ENCODE measurements at regions not wholly inside any gene's neighbourhood (a gene's known extent, or its start where the extent isn't known, plus 50 kb on each side); places are given as distances from the start of the nearest gene placed in this dataset.

DNA sequence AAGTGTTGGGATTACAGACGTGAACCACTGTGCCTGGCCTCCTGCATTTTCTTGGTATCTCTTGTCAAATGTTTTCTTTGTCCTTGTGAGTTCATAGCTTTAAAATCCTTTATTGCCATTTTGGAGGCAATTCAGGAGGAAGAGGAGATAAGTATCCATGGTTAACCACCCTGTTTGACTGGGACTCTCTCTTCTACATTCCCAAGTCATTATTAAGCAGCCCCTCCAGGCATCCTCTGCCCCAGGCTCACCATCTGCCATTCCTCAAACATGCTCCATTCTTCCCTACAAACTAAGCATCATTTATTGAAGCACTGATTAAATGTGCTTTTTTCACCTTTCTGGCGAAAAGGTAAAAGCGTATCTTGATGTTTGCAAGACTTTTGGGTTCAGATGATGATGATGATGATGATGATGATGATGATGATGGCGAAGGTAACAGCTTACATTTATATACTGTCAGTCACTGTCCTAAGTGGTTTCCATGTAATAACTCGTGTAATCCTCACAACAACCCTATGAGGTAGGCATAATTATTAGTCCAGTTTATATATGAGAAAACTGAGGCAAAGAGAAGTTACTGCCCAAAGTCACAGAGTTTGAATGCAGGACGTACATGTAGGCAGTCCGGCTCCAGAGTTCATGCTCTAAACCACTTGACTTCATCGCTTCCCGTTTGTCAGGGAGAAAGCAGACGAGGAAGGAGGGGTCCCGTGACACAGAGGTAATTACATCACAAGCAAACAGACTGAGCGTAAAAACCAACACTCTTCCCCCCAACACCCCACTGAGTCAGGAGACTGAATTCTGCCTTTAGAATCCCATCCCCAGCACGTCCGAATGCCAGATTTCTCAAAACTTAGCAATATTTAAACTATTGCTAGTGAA is 69.7 kb upstream of the ACKR3 start:
- no peak overlapping the region for H3K4me3 ChIP-seq
- no peaks in the 10 kb centered on the region for H3K4me1 ChIP-seq (ENCODE audit: control insufficient read depth in 1 of 2, low read depth in 2 of 2)
- DNase-seq (ENCODE audit: low spot score) (no peak), ATAC-seq (ENCODE audit: insufficient number of reproducible peaks, low FRiP score, low read depth) (no peak)
- no peaks in the 10 kb centered on the region for H3K27me3 ChIP-seq (replicated peaks; ENCODE audit: insufficient read depth)
- no peak overlapping the region for H3K27ac ChIP-seq
- H3K9me3 ChIP-seq, result no peaks in the 10 kb centered on the region
- TF ChIP-seq, protein P1, sequence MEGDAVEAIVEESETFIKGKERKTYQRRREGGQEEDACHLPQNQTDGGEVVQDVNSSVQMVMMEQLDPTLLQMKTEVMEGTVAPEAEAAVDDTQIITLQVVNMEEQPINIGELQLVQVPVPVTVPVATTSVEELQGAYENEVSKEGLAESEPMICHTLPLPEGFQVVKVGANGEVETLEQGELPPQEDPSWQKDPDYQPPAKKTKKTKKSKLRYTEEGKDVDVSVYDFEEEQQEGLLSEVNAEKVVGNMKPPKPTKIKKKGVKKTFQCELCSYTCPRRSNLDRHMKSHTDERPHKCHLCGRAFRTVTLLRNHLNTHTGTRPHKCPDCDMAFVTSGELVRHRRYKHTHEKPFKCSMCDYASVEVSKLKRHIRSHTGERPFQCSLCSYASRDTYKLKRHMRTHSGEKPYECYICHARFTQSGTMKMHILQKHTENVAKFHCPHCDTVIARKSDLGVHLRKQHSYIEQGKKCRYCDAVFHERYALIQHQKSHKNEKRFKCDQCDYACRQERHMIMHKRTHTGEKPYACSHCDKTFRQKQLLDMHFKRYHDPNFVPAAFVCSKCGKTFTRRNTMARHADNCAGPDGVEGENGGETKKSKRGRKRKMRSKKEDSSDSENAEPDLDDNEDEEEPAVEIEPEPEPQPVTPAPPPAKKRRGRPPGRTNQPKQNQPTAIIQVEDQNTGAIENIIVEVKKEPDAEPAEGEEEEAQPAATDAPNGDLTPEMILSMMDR (IDR thresholded peaks at IDR 0.05), result no peak
- no peaks in the 10 kb centered on the region for H3K36me3 ChIP-seq

DNA sequence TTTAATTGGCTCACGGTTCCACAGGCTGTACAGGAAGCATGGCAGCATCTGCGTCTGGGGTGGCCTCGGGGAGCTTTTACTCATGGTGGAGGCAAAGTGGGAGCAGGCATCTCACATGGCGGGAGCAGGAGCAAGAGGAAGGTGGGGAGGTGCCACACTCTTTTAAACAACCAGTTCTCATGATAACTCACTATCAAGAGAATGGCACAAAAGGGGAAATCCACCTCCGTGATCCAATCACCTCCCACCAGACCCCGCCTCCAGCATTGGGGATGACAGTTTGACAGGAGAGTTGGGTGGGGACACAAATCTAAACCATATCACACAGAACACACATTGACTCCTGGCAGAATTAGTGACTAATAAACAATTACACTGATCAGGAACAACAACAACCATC is 68.6 kb upstream of the ACKR3 start:
- H3K4me3 ChIP-seq, result no peak overlapping the region
- DNase-seq (ENCODE audit: low spot score) (no peak), ATAC-seq (ENCODE audit: insufficient number of reproducible peaks, low FRiP score, low read depth) (no peak)
- H3K27me3 ChIP-seq (replicated peaks; ENCODE audit: insufficient read depth), result no peaks in the 10 kb centered on the region
- H3K4me1 ChIP-seq (ENCODE audit: control insufficient read depth in 1 of 2, low read depth in 2 of 2), result no peaks in the 10 kb centered on the region
- TF ChIP-seq, protein P1 (IDR thresholded peaks at IDR 0.05), result no peak
- no peaks in the 10 kb centered on the region for H3K36me3 ChIP-seq
- H3K9me3 ChIP-seq, result no peaks in the 10 kb centered on the region
- no peak overlapping the region for H3K27ac ChIP-seq

DNA sequence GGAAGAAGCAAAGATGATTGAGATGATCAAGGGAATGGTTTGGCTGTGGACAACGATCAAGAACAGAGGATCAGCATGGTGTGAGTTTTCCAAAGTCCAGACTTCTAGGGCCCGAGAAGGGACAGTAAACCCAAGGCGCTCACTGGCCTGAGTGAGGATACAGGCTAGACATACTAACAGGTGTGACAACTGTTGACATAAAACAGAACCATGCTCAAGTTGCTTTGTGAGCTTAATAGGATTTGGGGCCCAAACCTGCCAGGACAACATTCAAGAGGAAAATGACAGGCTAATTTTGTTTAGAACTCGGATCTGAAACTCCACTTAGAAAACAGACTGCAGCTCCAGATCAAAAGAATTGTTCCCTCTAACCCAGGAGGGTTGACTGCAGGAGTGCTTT is 68.1 kb upstream of the ACKR3 start:
- TF ChIP-seq, protein P1 (IDR thresholded peaks at IDR 0.05), result no peak
- Histone ChIP-seq H3K4me3 (no peak overlapping the region), H3K27ac (no peak overlapping the region), H3K9me3 (no peaks in the 10 kb centered on the region), H3K27me3 (replicated peaks; ENCODE audit: insufficient read depth) (no peaks in the 10 kb centered on the region), H3K36me3 (no peaks in the 10 kb centered on the region), H3K4me1 (ENCODE audit: control insufficient read depth in 1 of 2, low read depth in 2 of 2) (no peaks in the 10 kb centered on the region)
- ATAC-seq (ENCODE audit: insufficient number of reproducible peaks, low FRiP score, low read depth) (no peak), DNase-seq (ENCODE audit: low spot score) (no peak)

DNA sequence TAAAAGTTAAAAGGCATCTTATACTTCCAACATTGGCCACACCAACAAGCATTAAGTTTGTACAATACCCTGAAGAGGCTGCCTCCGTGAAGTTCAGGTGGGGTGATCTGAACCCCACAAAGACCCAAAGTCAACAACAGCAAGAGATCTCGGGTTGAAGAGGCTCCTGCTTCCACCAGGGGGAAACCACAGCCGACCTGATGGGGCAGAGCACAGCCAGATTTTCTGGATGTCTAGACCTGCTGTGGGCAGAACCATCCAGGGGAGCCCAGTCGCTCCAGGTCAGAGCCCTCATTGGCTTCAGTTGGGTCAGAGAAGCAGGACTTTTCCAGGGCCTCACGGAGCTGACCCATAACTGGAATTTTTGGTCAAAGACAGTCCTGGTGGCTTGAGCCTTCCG is 66.5 kb upstream of the ACKR3 start:
- no peaks in the 10 kb centered on the region for H3K36me3 ChIP-seq
- H3K4me3 ChIP-seq, result no peak overlapping the region
- H3K9me3 ChIP-seq, result no peaks in the 10 kb centered on the region
- DNase-seq (ENCODE audit: low spot score), result no peak
- TF ChIP-seq, protein P1 (IDR thresholded peaks at IDR 0.05), result no peak
- ATAC-seq (ENCODE audit: insufficient number of reproducible peaks, low FRiP score, low read depth), result no peak
- H3K4me1 ChIP-seq (ENCODE audit: control insufficient read depth in 1 of 2, low read depth in 2 of 2), result no peaks in the 10 kb centered on the region
- no peaks in the 10 kb centered on the region for H3K27me3 ChIP-seq (replicated peaks; ENCODE audit: insufficient read depth)
- H3K27ac ChIP-seq, result no peak overlapping the region

DNA sequence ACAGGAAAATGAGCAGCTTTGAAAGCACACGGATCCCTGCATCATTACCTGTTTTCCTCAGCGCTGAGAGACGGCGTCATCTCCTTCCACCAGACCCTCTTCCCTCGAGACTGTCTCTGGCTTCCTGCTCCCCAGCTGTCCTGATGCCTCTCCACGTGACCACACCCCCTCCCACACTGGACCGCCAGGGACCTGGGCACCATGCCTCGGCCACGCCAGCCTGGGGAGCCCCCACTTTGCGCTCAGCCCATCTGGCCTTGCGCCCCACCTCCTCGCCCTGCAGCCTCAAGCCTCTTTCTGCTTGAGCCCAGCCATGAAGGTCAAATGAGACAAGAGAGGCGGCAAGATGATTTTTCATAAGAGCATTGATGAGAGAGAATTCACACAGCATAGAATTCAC is 66.0 kb upstream of the ACKR3 start:
- DNase-seq (ENCODE audit: low spot score) (no peak), ATAC-seq (ENCODE audit: insufficient number of reproducible peaks, low FRiP score, low read depth) (no peak)
- Histone ChIP-seq H3K27ac (no peak overlapping the region), H3K36me3 (no peaks in the 10 kb centered on the region), H3K4me1 (ENCODE audit: control insufficient read depth in 1 of 2, low read depth in 2 of 2) (no peaks in the 10 kb centered on the region), H3K4me3 (no peak overlapping the region), H3K9me3 (no peaks in the 10 kb centered on the region), H3K27me3 (replicated peaks; ENCODE audit: insufficient read depth) (no peaks in the 10 kb centered on the region)
- TF ChIP-seq, protein P1 (IDR thresholded peaks at IDR 0.05), result no peak
